H1 (cell line): ENCODE measurements at regions not wholly inside any gene's neighbourhood (a gene's known extent, or its start where the extent isn't known, plus 50 kb on each side); places are given as distances from the start of the nearest gene placed in this dataset.

Experiments used
- CTCF ChIA-PET: fragments of 300-600 bp; sonication (Branson Sonifier 250); formaldehyde crosslinking; loops from one replicate; lab custom pipeline; 2021; ENCODE audit not compliant: partially characterized antibody; lab: Charles Lee
- POLR2A ChIA-PET: fragments of 300-600 bp; sonication (Branson Sonifier 250); formaldehyde crosslinking; loops from one replicate; lab custom pipeline; 2021; ENCODE audit warnings: inconsistent platforms; ENCODE audit not compliant: partially characterized antibody; lab: Charles Lee
- DNase-seq, 2 experiments: peaks; one replicate each; pipeline versions ENCODE4 v3.0.0 to v3.0.0-alpha.2; 2010 to 2022; ENCODE audit warnings: low spot score in 2 of 2, low read depth in 1 of 2, mixed read lengths in 1 of 2
- FAIRE-seq: peaks from 2 replicates; lab custom pipeline; 2011; peaks lifted over from hg19 to GRCh38; lab: Jason Lieb, UNC
- H2AFZ ChIP-seq: 2 replicates; pipeline ENCODE4 v1.8.1; 2012; ENCODE audit warnings: low read length, inconsistent platforms
- H2AK5ac ChIP-seq: 2 replicates; pipeline ENCODE4 v1.6.1; 2013; ENCODE audit warnings: low read depth, low read length
- H2BK120ac ChIP-seq: replicated peaks from 2 replicates; pipeline ENCODE3; 2013; ENCODE audit warnings: low read depth, low read length, inconsistent platforms
- H2BK12ac ChIP-seq: 2 replicates; pipeline ENCODE4 v1.6.1; 2013; ENCODE audit warnings: low read depth, low read length
- H2BK15ac ChIP-seq: 2 replicates; pipeline ENCODE4 v1.6.1; 2013; ENCODE audit warnings: low read length
- H2BK20ac ChIP-seq: 2 replicates; pipeline ENCODE4 v1.6.1; 2013; ENCODE audit warnings: low read length
- H2BK5ac ChIP-seq: 2 replicates; pipeline ENCODE4 v1.6.1; 2013; ENCODE audit warnings: low read depth, low read length
- H3K14ac ChIP-seq: 2 replicates; pipeline ENCODE4 v1.6.1; 2013; ENCODE audit warnings: inconsistent platforms; ENCODE audit not compliant: insufficient read length
- H3K18ac ChIP-seq: 2 replicates; pipeline ENCODE4 v1.6.1; 2013; ENCODE audit warnings: low read length; ENCODE audit errors: extremely low read depth
- H3K23ac ChIP-seq: 2 replicates; pipeline ENCODE4 v1.6.1; 2013; ENCODE audit warnings: inconsistent platforms; ENCODE audit not compliant: insufficient read length
- H3K23me2 ChIP-seq: 2 replicates; pipeline ENCODE4 v1.6.1; 2013; ENCODE audit warnings: low read depth, low read length
- H3K27ac ChIP-seq: 2 replicates; pipeline ENCODE4 v1.6.1; 2011; ENCODE audit warnings: low read depth, low read length, inconsistent platforms
- H3K27me3 ChIP-seq, 4 experiments: replicated peaks in 1 of 4; 1 replicate in 1 of 4; 2 replicates in 3 of 4; pipeline versions ENCODE4 v1.6.1 to v1.8.1; 2011 to 2013; ENCODE audit warnings: low read length in 3 of 4, mild to moderate bottlenecking in 3 of 4, inconsistent platforms in 2 of 4, mixed read lengths in 2 of 4, moderate library complexity in 1 of 4; ENCODE audit not compliant: control insufficient read depth in 3 of 4, insufficient read depth in 3 of 4; ENCODE audit errors: extremely low read depth in 1 of 4
- H3K36me3 ChIP-seq, 4 experiments: 2 replicates each; pipeline versions ENCODE4 v1.6.1 to v1.8.1; 2011 to 2013; ENCODE audit warnings: mild to moderate bottlenecking in 4 of 4, low read length in 3 of 4, moderate library complexity in 2 of 4, control low read depth in 1 of 4, inconsistent platforms in 1 of 4; ENCODE audit not compliant: insufficient read depth in 4 of 4, control insufficient read depth in 2 of 4
- H3K4ac ChIP-seq: replicated peaks from 2 replicates; pipeline ENCODE3; 2013; ENCODE audit warnings: low read length, low read depth, mixed read lengths, inconsistent platforms; ENCODE audit not compliant: insufficient read length
- H3K4me1 ChIP-seq, 4 experiments: replicated peaks in 1 of 4; 1 replicate in 1 of 4; 2 replicates in 3 of 4; pipeline versions ENCODE4 v1.6.1 to v1.8.1; 2011 to 2013; ENCODE audit warnings: low read length in 3 of 4, inconsistent platforms in 2 of 4, mixed read lengths in 1 of 4; ENCODE audit not compliant: insufficient read depth in 4 of 4, control insufficient read depth in 3 of 4
- H3K4me2 ChIP-seq, 2 experiments: 2 replicates each; pipeline versions ENCODE4 v1.6.1 to v1.8.1; 2011 to 2013; ENCODE audit warnings: low read depth in 2 of 2, low read length in 2 of 2, control low read depth in 1 of 2, inconsistent platforms in 1 of 2, mild to moderate bottlenecking in 1 of 2; ENCODE audit not compliant: insufficient read depth in 1 of 2
- H3K4me3 ChIP-seq, 4 experiments: fragments of 200-600, 300-600 bp in 1 of 4; sonication (generic), shearing (Covaris generic), sonication (Bioruptor Twin) in 1 of 4; 2 replicates each; pipeline versions ENCODE4 v1.5.1 to v1.8.1; 2011 to 2016; ENCODE audit warnings: low read length in 4 of 4, low read depth in 3 of 4, control low read depth in 2 of 4, inconsistent platforms in 2 of 4, mild to moderate bottlenecking in 2 of 4, mixed read lengths in 1 of 4, moderate library complexity in 1 of 4; ENCODE audit not compliant: insufficient read depth in 2 of 4; ENCODE audit errors: extremely low read depth in 1 of 4
- H3K56ac ChIP-seq: replicated peaks from 2 replicates; pipeline ENCODE3; 2013; ENCODE audit warnings: low read depth, mild to moderate bottlenecking, mixed read lengths, low read length, inconsistent platforms; ENCODE audit not compliant: insufficient read length
- H3K79me1 ChIP-seq: 2 replicates; pipeline ENCODE4 v1.6.1; 2013; ENCODE audit warnings: low read depth, low read length, control low read depth
- H3K79me2 ChIP-seq, 2 experiments: 2 replicates each; pipeline versions ENCODE4 v1.6.1 to v1.8.1; 2012 to 2013; ENCODE audit warnings: low read length in 2 of 2, mild to moderate bottlenecking in 2 of 2, inconsistent platforms in 1 of 2; ENCODE audit not compliant: insufficient read depth in 2 of 2, control insufficient read depth in 1 of 2
- H3K9ac ChIP-seq, 4 experiments: replicated peaks in 1 of 4; 1 replicate in 1 of 4; 2 replicates in 3 of 4; pipeline versions ENCODE4 v1.6.1 to v1.8.1; 2011 to 2013; ENCODE audit warnings: low read depth in 3 of 4, low read length in 3 of 4, control low read depth in 2 of 4, mild to moderate bottlenecking in 2 of 4, moderate library complexity in 2 of 4, inconsistent platforms in 1 of 4; ENCODE audit errors: extremely low read depth in 1 of 4
- H3K9me3 ChIP-seq, 2 experiments: 2 replicates each; pipeline versions ENCODE4 v1.6.1 to v1.8.1; 2012 to 2013; ENCODE audit warnings: mild to moderate bottlenecking in 2 of 2, moderate library complexity in 2 of 2, control low read depth in 1 of 2, inconsistent platforms in 1 of 2, low read depth in 1 of 2, low read length in 1 of 2, mixed read lengths in 1 of 2; ENCODE audit not compliant: insufficient read depth in 2 of 2
- H4K20me1 ChIP-seq, 2 experiments: replicated peaks in 1 of 2; 2 replicates each; pipeline versions ENCODE3 to v1.8.1; 2011 to 2013; ENCODE audit warnings: inconsistent platforms in 2 of 2, low read length in 2 of 2, mild to moderate bottlenecking in 1 of 2; ENCODE audit not compliant: insufficient read depth in 2 of 2, control insufficient read depth in 1 of 2
- H4K5ac ChIP-seq: 2 replicates; pipeline ENCODE4 v1.6.1; 2013; ENCODE audit warnings: low read length, low read depth, mixed read lengths, inconsistent platforms; ENCODE audit not compliant: insufficient read length
- H4K8ac ChIP-seq: 2 replicates; pipeline ENCODE4 v1.8.0; 2013; ENCODE audit warnings: mild to moderate bottlenecking, moderate library complexity, low read length, inconsistent platforms; ENCODE audit not compliant: insufficient read depth; ENCODE audit errors: extremely low read depth
- H4K91ac ChIP-seq: replicated peaks from 2 replicates; pipeline ENCODE3; 2013; ENCODE audit warnings: low read length, mixed read lengths, inconsistent platforms; ENCODE audit not compliant: insufficient read length
- BRCA1 ChIP-seq: IDR thresholded peaks from 2 replicates; pipeline ENCODE4 v1.6.1; 2012; ENCODE audit warnings: low read depth, low read length, improper control_type of control experiment
- CHD2 ChIP-seq: IDR thresholded peaks from 2 replicates; pipeline ENCODE4 v1.6.1; 2012; ENCODE audit warnings: low read length, improper control_type of control experiment
- EP300 ChIP-seq, 2 experiments: IDR thresholded peaks; 1 replicate in 1 of 2; 2 replicates in 1 of 2; pipeline ENCODE4 v1.6.1; 2011 to 2012; ENCODE audit warnings: low read depth in 2 of 2, low read length in 2 of 2, mild to moderate bottlenecking in 2 of 2, borderline replicate concordance in 1 of 2, inconsistent platforms in 1 of 2, moderate library complexity in 1 of 2
- FOSL1 ChIP-seq: IDR thresholded peaks from 2 replicates; pipeline ENCODE4 v1.6.1; 2011; ENCODE audit warnings: mild to moderate bottlenecking, low read depth, low read length, moderate library complexity; ENCODE audit not compliant: insufficient read depth
- JUN ChIP-seq: IDR thresholded peaks from 2 replicates; pipeline ENCODE4 v1.6.1; 2011; ENCODE audit warnings: low read depth, mild to moderate bottlenecking, improper control_type of control experiment, low read length
- KDM5A ChIP-seq: fragments of 200-600 bp; IDR thresholded peaks from 2 replicates; pipeline ENCODE4 v1.7.1; 2012; ENCODE audit warnings: mild to moderate bottlenecking, low read length, inconsistent platforms, mixed read lengths
- SP2 ChIP-seq: IDR thresholded peaks from 2 replicates; pipeline ENCODE4 v1.6.1; 2012; ENCODE audit warnings: mild to moderate bottlenecking, low read length, inconsistent platforms
- YY1 ChIP-seq: IDR thresholded peaks from 2 replicates; pipeline ENCODE4 v1.6.1; 2011; ENCODE audit warnings: low read depth, mild to moderate bottlenecking, low read length
- WGBS, 2 experiments: shearing (Covaris generic) in 1 of 2; methylation state at CpG; one replicate each; pipeline versions ENCODE4 v1.1.6 to v1.1.7; 2013 to 2015; ENCODE audit warnings: low lambda C conversion rate in 2 of 2, mixed read lengths in 2 of 2, inconsistent platforms in 1 of 2, low coverage in 1 of 2, missing lambda C conversion rate in 1 of 2; ENCODE audit not compliant: insufficient replicate concordance in 2 of 2, insufficient coverage in 1 of 2, insufficient read length in 1 of 2; ENCODE audit errors: extremely low coverage in 1 of 2, missing lambda C conversion rate in 1 of 2; 5-methylcytosine and 5-hydroxymethylcytosine counted together

GRCh38 chr4:133581996-133582619 is 433.0 kb downstream of the PCDH10 start:
- no peak overlapping the region for H3K23ac ChIP-seq
- CTCF ChIA-PET = no interaction called here
- H4K20me1 ChIP-seq = no peaks in the 10 kb centered on the region
- H3K23me2 ChIP-seq = no peaks in the 10 kb centered on the region
- no peak overlapping the region for H3K18ac ChIP-seq
- 89% methylated on average over 2 of the region's 2 CpGs; no CpG with 5 or more reads in 1 of the 2 experiments for WGBS, 2 experiments
- no peak overlapping the region for H2BK15ac ChIP-seq
- peaks cover 0 to 5% of the 10 kb centered on the region in 2 experiments; a peak in 1 of 4 replicates for H3K9me3 ChIP-seq
- H3K14ac ChIP-seq = no peak overlapping the region
- H2AFZ ChIP-seq = no peak overlapping the region
- no peak overlapping the region for H4K91ac ChIP-seq
- H3K4me3 ChIP-seq = no peak overlapping the region
- no peak overlapping the region for H2BK120ac ChIP-seq
- H3K4me1 ChIP-seq = no peaks in the 10 kb centered on the region
- no peak overlapping the region for H2BK20ac ChIP-seq
- no peak overlapping the region for H3K4me2 ChIP-seq
- H2BK5ac ChIP-seq = no peak overlapping the region
- no peak for TF ChIP-seq EP300 (IDR thresholded peaks at IDR 0.05; ENCODE audit: borderline replicate concordance in 1 of 2, low read depth in 2 of 2, low read length in 2 of 2)
- TF ChIP-seq KDM5A = no peak
- TF ChIP-seq BRCA1 = no peak
- no peak for TF ChIP-seq YY1
- TF ChIP-seq CHD2 = no peak
- TF ChIP-seq JUN = no peak
- TF ChIP-seq SP2 = no peak
- TF ChIP-seq FOSL1 = no peak
- H3K27ac ChIP-seq = no peak overlapping the region
- H3K36me3 ChIP-seq = no peaks in the 10 kb centered on the region; a peak in 1 of 8 replicates
- H3K79me1 ChIP-seq = no peaks in the 10 kb centered on the region
- H4K8ac ChIP-seq = no peak overlapping the region
- H3K9ac ChIP-seq = no peak overlapping the region
- H3K27me3 ChIP-seq = no peaks in the 10 kb centered on the region
- H3K4ac ChIP-seq = no peak overlapping the region
- no peak overlapping the region for H3K56ac ChIP-seq
- no peak overlapping the region for H2BK12ac ChIP-seq
- no peak overlapping the region for H4K5ac ChIP-seq
- POLR2A ChIA-PET = no interaction called here
- H3K79me2 ChIP-seq = no peaks in the 10 kb centered on the region
- FAIRE-seq (no peak), DNase-seq (no peak)
- no peak overlapping the region for H2AK5ac ChIP-seq
